Body of pancreas (tissue), 4 donors: ENCODE measurements at regions not wholly inside any gene's neighbourhood (a gene's known extent, or its start where the extent isn't known, plus 50 kb on each side); places are given as distances from the start of the nearest gene placed in this dataset.
"Not testable (repeated sequence)": the region's sequence is repeated elsewhere in the genome, so short reads cannot be mapped to it uniquely, and the experiment has no call there.

ENCODE experiments used
- POLR2A ChIP-seq, 3 donors: fragments of 450-650 bp; IDR thresholded peaks; one replicate each; pipeline ENCODE4 v1.6.1; 2016; ENCODE audit warnings: antibody characterized with exemption in 3 of 3, mild to moderate bottlenecking in 2 of 3
- TF ChIP-seq, protein P1 (sequence below), 7 experiments: fragments of 450-650 bp in 4 of 7; fragments of 200-600 bp in 3 of 7; sonication (generic) in 3 of 7; IDR thresholded peaks; one replicate each; pipeline ENCODE4 v1.5.1; 2016 to 2019; ENCODE audit warnings: antibody characterized with exemption in 7 of 7

- TF ChIP-seq, protein P1, sequence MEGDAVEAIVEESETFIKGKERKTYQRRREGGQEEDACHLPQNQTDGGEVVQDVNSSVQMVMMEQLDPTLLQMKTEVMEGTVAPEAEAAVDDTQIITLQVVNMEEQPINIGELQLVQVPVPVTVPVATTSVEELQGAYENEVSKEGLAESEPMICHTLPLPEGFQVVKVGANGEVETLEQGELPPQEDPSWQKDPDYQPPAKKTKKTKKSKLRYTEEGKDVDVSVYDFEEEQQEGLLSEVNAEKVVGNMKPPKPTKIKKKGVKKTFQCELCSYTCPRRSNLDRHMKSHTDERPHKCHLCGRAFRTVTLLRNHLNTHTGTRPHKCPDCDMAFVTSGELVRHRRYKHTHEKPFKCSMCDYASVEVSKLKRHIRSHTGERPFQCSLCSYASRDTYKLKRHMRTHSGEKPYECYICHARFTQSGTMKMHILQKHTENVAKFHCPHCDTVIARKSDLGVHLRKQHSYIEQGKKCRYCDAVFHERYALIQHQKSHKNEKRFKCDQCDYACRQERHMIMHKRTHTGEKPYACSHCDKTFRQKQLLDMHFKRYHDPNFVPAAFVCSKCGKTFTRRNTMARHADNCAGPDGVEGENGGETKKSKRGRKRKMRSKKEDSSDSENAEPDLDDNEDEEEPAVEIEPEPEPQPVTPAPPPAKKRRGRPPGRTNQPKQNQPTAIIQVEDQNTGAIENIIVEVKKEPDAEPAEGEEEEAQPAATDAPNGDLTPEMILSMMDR (IDR thresholded peaks at IDR 0.05): not testable (repeated sequence)
- not testable (repeated sequence) for TF ChIP-seq POLR2A (IDR thresholded peaks at IDR 0.05)
These were observed 187.0 kb upstream of the RPL34 start for GRCh38 chr4:108433394-108433793.
